ENCODE measurements at regions not wholly inside any gene's neighbourhood (a gene's known extent, or its start where the extent isn't known, plus 50 kb on each side); places are given as distances from the start of the nearest gene placed in this dataset.

- TF ChIP-seq CTCF (conservative IDR thresholded peaks at IDR 0.05), result no peak
- TF ChIP-seq ZFX (IDR thresholded peaks at IDR 0.05), result no peak
Observed at GRCh38 chr3:154872696-154873095, 207.4 kb upstream of the MME start.
